ENCODE measurements at regions not wholly inside any gene's neighbourhood (a gene's known extent, or its start where the extent isn't known, plus 50 kb on each side); places are given as distances from the start of the nearest gene placed in this dataset.

DNA sequence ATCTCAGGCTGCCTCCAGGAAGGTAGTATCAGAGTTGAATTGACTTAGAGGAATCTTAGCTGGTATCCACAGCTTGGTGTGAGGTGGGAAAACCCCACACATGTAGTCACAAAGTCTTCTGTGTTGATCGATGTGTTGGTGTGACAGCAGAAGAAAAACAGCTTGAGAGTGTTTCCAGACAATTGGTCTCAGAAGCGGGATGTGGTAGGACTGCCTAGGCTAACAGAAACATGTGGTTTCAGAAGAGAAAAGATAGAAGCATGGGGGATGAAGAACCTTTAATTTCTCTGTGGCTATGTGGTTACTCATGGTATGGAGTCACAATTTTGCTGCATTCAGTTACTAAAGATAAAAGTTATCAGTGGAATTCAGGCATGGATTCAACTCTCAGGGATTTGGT is 134.7 kb upstream of the SLITRK5 start:
- TF ChIP-seq, protein P1, sequence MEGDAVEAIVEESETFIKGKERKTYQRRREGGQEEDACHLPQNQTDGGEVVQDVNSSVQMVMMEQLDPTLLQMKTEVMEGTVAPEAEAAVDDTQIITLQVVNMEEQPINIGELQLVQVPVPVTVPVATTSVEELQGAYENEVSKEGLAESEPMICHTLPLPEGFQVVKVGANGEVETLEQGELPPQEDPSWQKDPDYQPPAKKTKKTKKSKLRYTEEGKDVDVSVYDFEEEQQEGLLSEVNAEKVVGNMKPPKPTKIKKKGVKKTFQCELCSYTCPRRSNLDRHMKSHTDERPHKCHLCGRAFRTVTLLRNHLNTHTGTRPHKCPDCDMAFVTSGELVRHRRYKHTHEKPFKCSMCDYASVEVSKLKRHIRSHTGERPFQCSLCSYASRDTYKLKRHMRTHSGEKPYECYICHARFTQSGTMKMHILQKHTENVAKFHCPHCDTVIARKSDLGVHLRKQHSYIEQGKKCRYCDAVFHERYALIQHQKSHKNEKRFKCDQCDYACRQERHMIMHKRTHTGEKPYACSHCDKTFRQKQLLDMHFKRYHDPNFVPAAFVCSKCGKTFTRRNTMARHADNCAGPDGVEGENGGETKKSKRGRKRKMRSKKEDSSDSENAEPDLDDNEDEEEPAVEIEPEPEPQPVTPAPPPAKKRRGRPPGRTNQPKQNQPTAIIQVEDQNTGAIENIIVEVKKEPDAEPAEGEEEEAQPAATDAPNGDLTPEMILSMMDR (IDR thresholded peaks at IDR 0.05) = no peak
- TF ChIP-seq POLR2A (IDR thresholded peaks at IDR 0.05) (no peak), POLR2AphosphoS5 (IDR thresholded peaks at IDR 0.05) (no peak)
